ENCODE measurements at regions not wholly inside any gene's neighbourhood (a gene's known extent, or its start where the extent isn't known, plus 50 kb on each side); places are given as distances from the start of the nearest gene placed in this dataset.
A peak's percentile ranks its signal among the peaks of the same experiment; 100 is the strongest.

GRCh38 chr7:13179011-13179582, 491.7 kb downstream of the ARL4A start:
- H3K36me3 ChIP-seq (ENCODE audit: control insufficient read depth, insufficient read depth, low read length) = no peaks in the 10 kb centered on the region
- no peaks in the 10 kb centered on the region for H3K4me1 ChIP-seq (ENCODE audit: control insufficient read depth, insufficient read depth, low read length)
- H3K4me3 ChIP-seq (ENCODE audit: low read depth, low read length) = no peak overlapping the region
- peak in 1 of 6 donors; percentile 66 for DNase-seq (ENCODE audit: low read depth in 4 of 6, low spot score in 6 of 6)
- H3K27ac ChIP-seq (ENCODE audit: low read depth, low read length) = peak overlapping the region; percentile 62
- 80% methylated on average over 1 of the region's 5 CpGs for WGBS (ENCODE audit: insufficient coverage)
- no peaks in the 10 kb centered on the region for H3K9me3 ChIP-seq (ENCODE audit: control insufficient read depth, insufficient read depth, low read length)
- H3K27me3 ChIP-seq (ENCODE audit: control insufficient read depth, insufficient read depth, low read length) = no peaks in the 10 kb centered on the region

- Histone ChIP-seq H3K27me3 (ENCODE audit: control insufficient read depth, insufficient read depth, low read length) (no peaks in the 10 kb centered on the region), H3K27ac (ENCODE audit: low read depth, low read length) (peak overlapping the region; percentile 62)
- DNase-seq (ENCODE audit: low read depth in 4 of 6, low spot score in 6 of 6) = peak in 3 of 6 donors; percentile 14 to 73 (median 41)
Observed at GRCh38 chr7:13179775-13180523, 492.5 kb downstream of the ARL4A start.

GRCh38 chr7:13181216-13181615, 493.8 kb downstream of the ARL4A start:
- Histone ChIP-seq H3K27me3 (ENCODE audit: control insufficient read depth, insufficient read depth, low read length) (no peaks in the 10 kb centered on the region), H3K36me3 (ENCODE audit: control insufficient read depth, insufficient read depth, low read length) (no peaks in the 10 kb centered on the region), H3K9me3 (ENCODE audit: control insufficient read depth, insufficient read depth, low read length) (no peaks in the 10 kb centered on the region), H3K4me3 (ENCODE audit: low read depth, low read length) (no peak overlapping the region), H3K4me1 (ENCODE audit: control insufficient read depth, insufficient read depth, low read length) (no peaks in the 10 kb centered on the region), H3K27ac (ENCODE audit: low read depth, low read length) (no peak overlapping the region)
- WGBS (ENCODE audit: insufficient coverage) = 0% methylated on average over 1 of the region's 3 CpGs
- peak in 5 of 6 donors; percentile 23 to 89 (median 43) for DNase-seq (ENCODE audit: low read depth in 4 of 6, low spot score in 6 of 6)

More at GRCh38 chr7:13179775-13180523, 492.5 kb downstream of the ARL4A start:
- Histone ChIP-seq H3K36me3 (ENCODE audit: control insufficient read depth, insufficient read depth, low read length) (no peaks in the 10 kb centered on the region), H3K9me3 (ENCODE audit: control insufficient read depth, insufficient read depth, low read length) (no peaks in the 10 kb centered on the region), H3K4me1 (ENCODE audit: control insufficient read depth, insufficient read depth, low read length) (no peaks in the 10 kb centered on the region), H3K4me3 (ENCODE audit: low read depth, low read length) (no peak overlapping the region)
- WGBS (ENCODE audit: insufficient coverage) = 57% methylated on average over 1 of the region's 5 CpGs

GRCh38 chr7:13185139-13185538, 497.7 kb downstream of the ARL4A start:
- H3K27me3 ChIP-seq (ENCODE audit: control insufficient read depth, insufficient read depth, low read length) = no peaks in the 10 kb centered on the region
- no peaks in the 10 kb centered on the region for H3K4me1 ChIP-seq (ENCODE audit: control insufficient read depth, insufficient read depth, low read length)
- H3K4me3 ChIP-seq (ENCODE audit: low read depth, low read length) = no peak overlapping the region
- no peak for DNase-seq (ENCODE audit: low read depth in 4 of 6, low spot score in 6 of 6)
- no peaks in the 10 kb centered on the region for H3K36me3 ChIP-seq (ENCODE audit: control insufficient read depth, insufficient read depth, low read length)
- H3K9me3 ChIP-seq (ENCODE audit: control insufficient read depth, insufficient read depth, low read length) = no peaks in the 10 kb centered on the region
- H3K27ac ChIP-seq (ENCODE audit: low read depth, low read length) = no peak overlapping the region

GRCh38 chr7:13188236-13188805, 500.9 kb downstream of the ARL4A start:
- no peaks in the 10 kb centered on the region for H3K36me3 ChIP-seq (ENCODE audit: control insufficient read depth, insufficient read depth, low read length)
- peak in 1 of 6 donors; percentile 71 for DNase-seq (ENCODE audit: low read depth in 4 of 6, low spot score in 6 of 6)
- WGBS (ENCODE audit: insufficient coverage) = 100% methylated on average over 3 of the region's 5 CpGs
- no peak overlapping the region for H3K27ac ChIP-seq (ENCODE audit: low read depth, low read length)
- H3K4me3 ChIP-seq (ENCODE audit: low read depth, low read length) = no peak overlapping the region
- no peaks in the 10 kb centered on the region for H3K9me3 ChIP-seq (ENCODE audit: control insufficient read depth, insufficient read depth, low read length)
- no peaks in the 10 kb centered on the region for H3K27me3 ChIP-seq (ENCODE audit: control insufficient read depth, insufficient read depth, low read length)
- H3K4me1 ChIP-seq (ENCODE audit: control insufficient read depth, insufficient read depth, low read length) = no peaks in the 10 kb centered on the region

- H3K27ac ChIP-seq (ENCODE audit: low read depth, low read length) = no peak overlapping the region
Observed at GRCh38 chr7:13188922-13189321, 501.5 kb downstream of the ARL4A start.

GRCh38 chr7:13189668-13190067, 502.2 kb downstream of the ARL4A start:
- whole genome bisulfite sequencing (ENCODE audit: insufficient coverage) = 88% methylated on average over 1 of the region's 2 CpGs
- peak in 1 of 6 donors; percentile 42 for DNase-seq (ENCODE audit: low read depth in 4 of 6, low spot score in 6 of 6)
- Histone ChIP-seq H3K4me3 (ENCODE audit: low read depth, low read length) (no peak overlapping the region), H3K4me1 (ENCODE audit: control insufficient read depth, insufficient read depth, low read length) (no peaks in the 10 kb centered on the region), H3K27ac (ENCODE audit: low read depth, low read length) (no peak overlapping the region), H3K9me3 (ENCODE audit: control insufficient read depth, insufficient read depth, low read length) (no peaks in the 10 kb centered on the region), H3K36me3 (ENCODE audit: control insufficient read depth, insufficient read depth, low read length) (no peaks in the 10 kb centered on the region), H3K27me3 (ENCODE audit: control insufficient read depth, insufficient read depth, low read length) (no peaks in the 10 kb centered on the region)

More at GRCh38 chr7:13188922-13189321, 501.5 kb downstream of the ARL4A start:
- Histone ChIP-seq H3K4me1 (ENCODE audit: control insufficient read depth, insufficient read depth, low read length) (no peaks in the 10 kb centered on the region), H3K4me3 (ENCODE audit: low read depth, low read length) (no peak overlapping the region), H3K9me3 (ENCODE audit: control insufficient read depth, insufficient read depth, low read length) (no peaks in the 10 kb centered on the region), H3K36me3 (ENCODE audit: control insufficient read depth, insufficient read depth, low read length) (no peaks in the 10 kb centered on the region), H3K27me3 (ENCODE audit: control insufficient read depth, insufficient read depth, low read length) (no peaks in the 10 kb centered on the region)
- DNase-seq (ENCODE audit: low read depth in 4 of 6, low spot score in 6 of 6) = no peak
- WGBS (ENCODE audit: insufficient coverage) = 100% methylated on average over 1 of the region's 1 CpG

GRCh38 chr7:13197501-13197900, 510.1 kb downstream of the ARL4A start:
- 100% methylated on average over 2 of the region's 2 CpGs for WGBS (ENCODE audit: insufficient coverage)
- DNase-seq (ENCODE audit: low read depth in 4 of 6, low spot score in 6 of 6) = no peak
- Histone ChIP-seq H3K27me3 (ENCODE audit: control insufficient read depth, insufficient read depth, low read length) (no peaks in the 10 kb centered on the region), H3K4me1 (ENCODE audit: control insufficient read depth, insufficient read depth, low read length) (no peaks in the 10 kb centered on the region), H3K27ac (ENCODE audit: low read depth, low read length) (no peak overlapping the region), H3K9me3 (ENCODE audit: control insufficient read depth, insufficient read depth, low read length) (no peaks in the 10 kb centered on the region), H3K36me3 (ENCODE audit: control insufficient read depth, insufficient read depth, low read length) (no peaks in the 10 kb centered on the region), H3K4me3 (ENCODE audit: low read depth, low read length) (no peak overlapping the region)

GRCh38 chr7:13198036-13198435, 510.6 kb downstream of the ARL4A start:
- no peaks in the 10 kb centered on the region for H3K36me3 ChIP-seq (ENCODE audit: control insufficient read depth, insufficient read depth, low read length)
- no peaks in the 10 kb centered on the region for H3K4me1 ChIP-seq (ENCODE audit: control insufficient read depth, insufficient read depth, low read length)
- H3K4me3 ChIP-seq (ENCODE audit: low read depth, low read length) = no peak overlapping the region
- no CpG with 5 or more reads among the region's 2 CpGs for WGBS (ENCODE audit: insufficient coverage)
- no peak overlapping the region for H3K27ac ChIP-seq (ENCODE audit: low read depth, low read length)
- no peak for DNase-seq (ENCODE audit: low read depth in 4 of 6, low spot score in 6 of 6)
- no peaks in the 10 kb centered on the region for H3K9me3 ChIP-seq (ENCODE audit: control insufficient read depth, insufficient read depth, low read length)
- no peaks in the 10 kb centered on the region for H3K27me3 ChIP-seq (ENCODE audit: control insufficient read depth, insufficient read depth, low read length)

- no peaks in the 10 kb centered on the region for H3K4me1 ChIP-seq (ENCODE audit: control insufficient read depth, insufficient read depth, low read length)
- no CpG with 5 or more reads among the region's 2 CpGs for WGBS (ENCODE audit: insufficient coverage)
- H3K4me3 ChIP-seq (ENCODE audit: low read depth, low read length) = no peak overlapping the region
- H3K27ac ChIP-seq (ENCODE audit: low read depth, low read length) = no peak overlapping the region
- no peaks in the 10 kb centered on the region for H3K9me3 ChIP-seq (ENCODE audit: control insufficient read depth, insufficient read depth, low read length)
- no peaks in the 10 kb centered on the region for H3K36me3 ChIP-seq (ENCODE audit: control insufficient read depth, insufficient read depth, low read length)
- DNase-seq (ENCODE audit: low read depth in 4 of 6, low spot score in 6 of 6) = no peak
- H3K27me3 ChIP-seq (ENCODE audit: control insufficient read depth, insufficient read depth, low read length) = no peaks in the 10 kb centered on the region
Observed at GRCh38 chr7:13198727-13199126, 511.3 kb downstream of the ARL4A start.
